ENCODE measurements at regions not wholly inside any gene's neighbourhood (a gene's known extent, or its start where the extent isn't known, plus 50 kb on each side); places are given as distances from the start of the nearest gene placed in this dataset.

GRCh38 chr2:14867853-14868252 is 235.3 kb downstream of the LRATD1 start:
- TF ChIP-seq GATA2 (IDR thresholded peaks at IDR 0.05; ENCODE audit: low read depth, low read length) (no peak), GATA3 (IDR thresholded peaks at IDR 0.05; ENCODE audit: low read depth, low read length) (no peak)

All from SH-SY5Y (cell line).